Ishikawa (cell line): ENCODE measurements at regions not wholly inside any gene's neighbourhood (a gene's known extent, or its start where the extent isn't known, plus 50 kb on each side); places are given as distances from the start of the nearest gene placed in this dataset.

Source experiments
- CEBPB ChIP-seq: IDR thresholded peaks from 2 replicates; pipeline ENCODE4 v1.6.1; 2012
- CREB1 ChIP-seq: IDR thresholded peaks from 2 replicates; pipeline ENCODE4 v1.6.1; 2012; ENCODE audit warnings: low read depth
- EGR1 ChIP-seq: IDR thresholded peaks from 2 replicates; pipeline ENCODE4 v1.6.1; 2012
- EP300 ChIP-seq: IDR thresholded peaks from 2 replicates; pipeline ENCODE4 v1.6.1; 2012; ENCODE audit warnings: borderline replicate concordance
- FOXM1 ChIP-seq: IDR thresholded peaks from 2 replicates; pipeline ENCODE4 v1.6.1; 2012; ENCODE audit warnings: low read depth, borderline replicate concordance
- MAX ChIP-seq: IDR thresholded peaks from 2 replicates; pipeline ENCODE4 v1.6.1; 2012
- NFIC ChIP-seq: IDR thresholded peaks from 2 replicates; pipeline ENCODE4 v1.6.1; 2012
- RAD21 ChIP-seq: IDR thresholded peaks from 2 replicates; pipeline ENCODE4 v1.6.1; 2012; ENCODE audit warnings: low read depth
- TAF1 ChIP-seq: IDR thresholded peaks from 2 replicates; pipeline ENCODE4 v1.6.1; 2012; ENCODE audit warnings: low read depth, mild to moderate bottlenecking
- TCF12 ChIP-seq: IDR thresholded peaks from 2 replicates; pipeline ENCODE4 v1.6.1; 2012; ENCODE audit warnings: low read depth
- TEAD4 ChIP-seq: IDR thresholded peaks from 2 replicates; pipeline ENCODE4 v1.6.1; 2012
- YY1 ChIP-seq: IDR thresholded peaks from 2 replicates; pipeline ENCODE4 v1.6.1; 2012; ENCODE audit warnings: low read depth
- ZBTB7A ChIP-seq: IDR thresholded peaks from 2 replicates; pipeline ENCODE4 v1.6.1; 2012; ENCODE audit warnings: low read depth
- TF ChIP-seq, protein P1 (sequence below): IDR thresholded peaks from 2 replicates; pipeline ENCODE4 v1.6.1; 2012
- TF ChIP-seq, protein P2 (sequence below): IDR thresholded peaks from 2 replicates; pipeline ENCODE4 v1.6.1; 2012; ENCODE audit warnings: low read depth, mild to moderate bottlenecking

- TF ChIP-seq, protein P1, sequence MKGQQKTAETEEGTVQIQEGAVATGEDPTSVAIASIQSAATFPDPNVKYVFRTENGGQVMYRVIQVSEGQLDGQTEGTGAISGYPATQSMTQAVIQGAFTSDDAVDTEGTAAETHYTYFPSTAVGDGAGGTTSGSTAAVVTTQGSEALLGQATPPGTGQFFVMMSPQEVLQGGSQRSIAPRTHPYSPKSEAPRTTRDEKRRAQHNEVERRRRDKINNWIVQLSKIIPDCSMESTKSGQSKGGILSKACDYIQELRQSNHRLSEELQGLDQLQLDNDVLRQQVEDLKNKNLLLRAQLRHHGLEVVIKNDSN, result no peak
- no peak for TF ChIP-seq TCF12
Observed at GRCh38 chr20:60808701-60809100, 443.4 kb upstream of the CDH4 start.

- no peak for TF ChIP-seq FOXM1
- TF ChIP-seq YY1, result no peak
Observed at GRCh38 chr20:60810561-60810960, 441.5 kb upstream of the CDH4 start.

DNA sequence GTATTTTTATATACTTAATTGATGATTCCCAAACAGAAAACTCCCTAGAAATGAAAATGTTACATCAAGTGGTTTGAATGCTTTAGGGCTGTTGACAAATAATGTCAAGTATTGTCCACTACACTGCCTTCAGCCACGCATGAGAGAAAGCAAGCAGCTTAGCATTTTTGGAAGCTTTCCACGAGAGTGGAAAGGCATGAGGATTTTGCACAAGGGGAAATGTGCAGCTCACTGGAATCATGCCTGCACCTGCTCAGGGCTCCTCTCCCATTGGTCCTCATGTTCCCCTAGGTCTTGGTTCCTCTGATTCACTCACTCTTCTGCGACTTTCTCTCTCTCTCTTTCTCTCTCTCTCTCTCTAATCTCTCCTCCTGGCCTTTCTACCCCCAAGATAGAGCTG is 439.5 kb upstream of the CDH4 start:
- TF ChIP-seq EP300 (no peak), CREB1 (no peak), NFIC (no peak)

DNA sequence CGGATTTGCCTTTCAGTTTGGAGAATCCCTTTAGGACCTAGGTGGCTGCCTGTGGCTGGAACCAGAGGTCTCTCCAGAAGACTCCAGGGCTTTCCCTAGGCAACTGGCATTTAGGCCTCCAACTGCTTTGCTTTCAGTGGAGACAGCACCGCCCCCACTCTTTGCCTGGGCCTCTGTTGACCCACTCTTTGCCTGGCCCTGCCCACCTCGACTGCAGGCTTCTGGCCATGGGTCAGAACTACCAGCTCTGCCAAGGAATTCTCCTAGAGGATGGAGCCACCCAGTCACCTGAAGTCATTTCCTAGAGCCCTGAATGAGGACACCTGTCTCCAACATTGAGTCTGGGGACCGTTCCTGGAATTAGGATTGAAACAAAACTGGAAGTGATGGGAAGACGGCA is 439.0 kb upstream of the CDH4 start:
- TF ChIP-seq FOXM1 (no peak), TAF1 (no peak), ZBTB7A (no peak), MAX (no peak), TCF12 (no peak), RAD21 (no peak), TEAD4 (no peak)
- TF ChIP-seq, protein P2, sequence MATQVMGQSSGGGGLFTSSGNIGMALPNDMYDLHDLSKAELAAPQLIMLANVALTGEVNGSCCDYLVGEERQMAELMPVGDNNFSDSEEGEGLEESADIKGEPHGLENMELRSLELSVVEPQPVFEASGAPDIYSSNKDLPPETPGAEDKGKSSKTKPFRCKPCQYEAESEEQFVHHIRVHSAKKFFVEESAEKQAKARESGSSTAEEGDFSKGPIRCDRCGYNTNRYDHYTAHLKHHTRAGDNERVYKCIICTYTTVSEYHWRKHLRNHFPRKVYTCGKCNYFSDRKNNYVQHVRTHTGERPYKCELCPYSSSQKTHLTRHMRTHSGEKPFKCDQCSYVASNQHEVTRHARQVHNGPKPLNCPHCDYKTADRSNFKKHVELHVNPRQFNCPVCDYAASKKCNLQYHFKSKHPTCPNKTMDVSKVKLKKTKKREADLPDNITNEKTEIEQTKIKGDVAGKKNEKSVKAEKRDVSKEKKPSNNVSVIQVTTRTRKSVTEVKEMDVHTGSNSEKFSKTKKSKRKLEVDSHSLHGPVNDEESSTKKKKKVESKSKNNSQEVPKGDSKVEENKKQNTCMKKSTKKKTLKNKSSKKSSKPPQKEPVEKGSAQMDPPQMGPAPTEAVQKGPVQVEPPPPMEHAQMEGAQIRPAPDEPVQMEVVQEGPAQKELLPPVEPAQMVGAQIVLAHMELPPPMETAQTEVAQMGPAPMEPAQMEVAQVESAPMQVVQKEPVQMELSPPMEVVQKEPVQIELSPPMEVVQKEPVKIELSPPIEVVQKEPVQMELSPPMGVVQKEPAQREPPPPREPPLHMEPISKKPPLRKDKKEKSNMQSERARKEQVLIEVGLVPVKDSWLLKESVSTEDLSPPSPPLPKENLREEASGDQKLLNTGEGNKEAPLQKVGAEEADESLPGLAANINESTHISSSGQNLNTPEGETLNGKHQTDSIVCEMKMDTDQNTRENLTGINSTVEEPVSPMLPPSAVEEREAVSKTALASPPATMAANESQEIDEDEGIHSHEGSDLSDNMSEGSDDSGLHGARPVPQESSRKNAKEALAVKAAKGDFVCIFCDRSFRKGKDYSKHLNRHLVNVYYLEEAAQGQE, result no peak

- TF ChIP-seq, protein P2, result no peak
- TF ChIP-seq, protein P1, result no peak
- TF ChIP-seq RAD21 (no peak), MAX (no peak), EP300 (no peak), CEBPB (no peak), TEAD4 (no peak), CREB1 (no peak), EGR1 (no peak), NFIC (no peak), ZBTB7A (no peak), TCF12 (no peak), YY1 (no peak), TAF1 (no peak), FOXM1 (no peak)
Observed at GRCh38 chr20:60815656-60816055, 436.4 kb upstream of the CDH4 start.

GRCh38 chr20:60816901-60817300 is 435.2 kb upstream of the CDH4 start:
- TF ChIP-seq NFIC, result no peak
- TF ChIP-seq EP300, result no peak
- TF ChIP-seq RAD21, result no peak
- TF ChIP-seq, protein P1, result no peak
- no peak for TF ChIP-seq CEBPB
- TF ChIP-seq TAF1, result no peak
- TF ChIP-seq FOXM1, result no peak
- TF ChIP-seq, protein P2, result no peak
- no peak for TF ChIP-seq CREB1
- no peak for TF ChIP-seq EGR1
- no peak for TF ChIP-seq ZBTB7A
- no peak for TF ChIP-seq YY1
- TF ChIP-seq TEAD4, result no peak
- TF ChIP-seq MAX, result no peak
- no peak for TF ChIP-seq TCF12
